Omental fat pad (tissue), 3 donors: ENCODE measurements at regions not wholly inside any gene's neighbourhood (a gene's known extent, or its start where the extent isn't known, plus 50 kb on each side); places are given as distances from the start of the nearest gene placed in this dataset.

Experiments used
- ATAC-seq: fragments of 150-250 bp; one replicate; pipeline ENCODE4 v1.9.1; 2016; ENCODE audit warnings: mild to moderate bottlenecking, moderate library complexity; ENCODE audit not compliant: low FRiP score
- DNase-seq: peaks from one replicate; pipeline ENCODE4 v3.0.0-alpha.2; 2019; ENCODE audit warnings: low spot score
- TF ChIP-seq, protein P1 (sequence below), 3 donors: fragments of 450-650 bp; IDR thresholded peaks; one replicate each; pipeline ENCODE4 v1.5.1; 2016 to 2017; ENCODE audit warnings: antibody characterized with exemption in 3 of 3, mild to moderate bottlenecking in 3 of 3, moderate library complexity in 2 of 3

DNA sequence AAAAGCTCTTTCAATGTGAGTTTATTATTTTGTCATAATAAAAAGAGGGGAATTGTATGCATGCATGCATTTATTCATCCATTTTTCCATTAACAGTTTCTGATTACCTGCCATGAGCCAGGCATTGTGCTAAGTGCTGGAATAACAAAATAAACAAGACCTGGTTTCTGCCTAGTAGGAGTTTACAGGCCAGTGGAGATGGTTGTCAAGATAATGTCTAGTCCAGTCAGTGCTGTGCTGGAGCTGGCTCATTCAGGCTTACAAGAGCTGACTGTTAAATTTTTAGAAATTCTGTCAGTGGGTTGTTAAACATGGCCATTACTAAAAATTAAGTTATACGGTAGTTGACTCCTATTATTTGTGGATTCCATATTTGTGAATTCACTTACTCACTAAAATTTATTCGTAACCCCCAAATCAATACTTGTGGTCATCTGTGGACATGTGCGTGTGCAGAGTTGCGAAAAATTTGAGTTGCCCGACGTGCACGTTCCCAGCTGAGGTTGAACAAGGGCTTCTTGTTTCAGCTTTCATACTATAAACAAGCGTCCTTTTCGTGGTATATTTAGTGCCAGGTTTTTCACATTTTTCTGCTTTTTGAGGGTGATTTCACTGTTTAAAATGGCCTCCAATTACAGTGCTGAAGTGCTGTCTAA lies 172.3 kb upstream of the RPS6KA3 start:
- no peak for ATAC-seq
- no peak for DNase-seq
- TF ChIP-seq, protein P1, sequence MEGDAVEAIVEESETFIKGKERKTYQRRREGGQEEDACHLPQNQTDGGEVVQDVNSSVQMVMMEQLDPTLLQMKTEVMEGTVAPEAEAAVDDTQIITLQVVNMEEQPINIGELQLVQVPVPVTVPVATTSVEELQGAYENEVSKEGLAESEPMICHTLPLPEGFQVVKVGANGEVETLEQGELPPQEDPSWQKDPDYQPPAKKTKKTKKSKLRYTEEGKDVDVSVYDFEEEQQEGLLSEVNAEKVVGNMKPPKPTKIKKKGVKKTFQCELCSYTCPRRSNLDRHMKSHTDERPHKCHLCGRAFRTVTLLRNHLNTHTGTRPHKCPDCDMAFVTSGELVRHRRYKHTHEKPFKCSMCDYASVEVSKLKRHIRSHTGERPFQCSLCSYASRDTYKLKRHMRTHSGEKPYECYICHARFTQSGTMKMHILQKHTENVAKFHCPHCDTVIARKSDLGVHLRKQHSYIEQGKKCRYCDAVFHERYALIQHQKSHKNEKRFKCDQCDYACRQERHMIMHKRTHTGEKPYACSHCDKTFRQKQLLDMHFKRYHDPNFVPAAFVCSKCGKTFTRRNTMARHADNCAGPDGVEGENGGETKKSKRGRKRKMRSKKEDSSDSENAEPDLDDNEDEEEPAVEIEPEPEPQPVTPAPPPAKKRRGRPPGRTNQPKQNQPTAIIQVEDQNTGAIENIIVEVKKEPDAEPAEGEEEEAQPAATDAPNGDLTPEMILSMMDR (IDR thresholded peaks at IDR 0.05) = no peak

DNA sequence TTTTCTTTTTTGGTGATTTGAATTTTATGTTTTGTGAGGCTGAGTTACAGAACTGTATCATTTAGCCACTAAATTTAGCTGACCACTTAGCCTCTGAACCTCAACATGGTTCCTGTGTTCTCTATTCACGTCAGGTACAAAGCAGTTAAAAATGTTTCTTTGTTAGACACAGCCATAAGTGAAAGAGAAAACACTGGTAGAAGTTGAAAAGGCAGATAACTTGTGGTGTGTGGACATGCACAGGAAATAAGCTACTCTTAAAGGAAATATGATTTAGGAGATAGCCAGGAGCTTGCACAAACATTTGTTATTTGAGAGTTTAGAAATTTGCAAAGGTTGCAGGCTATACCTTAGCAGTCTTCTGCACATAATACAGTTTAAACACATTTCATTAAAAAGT lies 171.0 kb upstream of the RPS6KA3 start:
- TF ChIP-seq, protein P1 (IDR thresholded peaks at IDR 0.05) = no peak
- DNase-seq (no peak), ATAC-seq (no peak)

DNA sequence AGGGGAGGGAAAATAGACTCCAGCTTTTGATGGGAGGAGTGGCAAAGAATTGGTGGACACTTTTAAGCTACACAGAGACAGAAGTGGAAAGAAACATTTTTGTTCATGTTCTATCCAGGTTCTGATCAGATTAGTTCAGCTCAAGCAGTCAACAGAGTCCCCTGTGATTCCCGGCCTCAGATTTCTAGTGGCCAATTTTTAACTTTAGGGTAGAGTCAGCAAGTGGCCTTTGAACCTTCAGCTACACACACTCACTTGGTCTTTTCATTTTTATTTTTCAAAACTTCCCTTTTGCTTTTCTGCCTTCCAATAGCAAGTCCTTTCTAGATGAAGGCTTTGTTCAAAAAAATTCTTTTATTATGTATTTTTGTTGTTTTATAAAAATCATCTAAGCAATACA lies 169.2 kb upstream of the RPS6KA3 start:
- no peak for DNase-seq
- no peak for ATAC-seq
- TF ChIP-seq, protein P1 (IDR thresholded peaks at IDR 0.05) = no peak

- DNase-seq (no peak), ATAC-seq (no peak)
- TF ChIP-seq, protein P1 (IDR thresholded peaks at IDR 0.05) = no peak
Measured at GRCh38 chrX:20434986-20435385, 168.3 kb upstream of the RPS6KA3 start.

DNA sequence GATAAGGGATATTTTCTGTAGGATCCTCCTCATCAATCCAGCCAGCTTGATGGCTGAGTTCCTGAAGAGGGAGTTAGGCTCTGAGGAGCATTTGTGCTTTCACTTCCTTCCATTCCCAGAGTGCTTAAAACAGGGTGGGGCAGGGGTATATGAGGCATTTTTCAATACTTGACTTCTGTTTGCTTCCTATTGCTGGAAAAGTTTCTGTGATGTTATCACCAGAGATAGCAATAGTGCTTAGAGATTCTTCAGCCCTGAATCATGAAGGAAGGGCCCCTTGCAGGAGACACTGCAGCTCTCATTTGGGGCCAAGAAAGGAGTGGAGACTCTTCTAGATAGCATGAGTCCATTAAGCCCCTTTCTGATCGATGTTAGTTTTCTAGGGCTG lies 166.7 kb upstream of the RPS6KA3 start:
- TF ChIP-seq, protein P1 (IDR thresholded peaks at IDR 0.05) = no peak
- no peak for DNase-seq
- ATAC-seq = no peak

- ATAC-seq (no peak), DNase-seq (no peak)
- TF ChIP-seq, protein P1 (IDR thresholded peaks at IDR 0.05) = no peak
Measured at GRCh38 chrX:20432746-20433387, 166.2 kb upstream of the RPS6KA3 start.

DNA sequence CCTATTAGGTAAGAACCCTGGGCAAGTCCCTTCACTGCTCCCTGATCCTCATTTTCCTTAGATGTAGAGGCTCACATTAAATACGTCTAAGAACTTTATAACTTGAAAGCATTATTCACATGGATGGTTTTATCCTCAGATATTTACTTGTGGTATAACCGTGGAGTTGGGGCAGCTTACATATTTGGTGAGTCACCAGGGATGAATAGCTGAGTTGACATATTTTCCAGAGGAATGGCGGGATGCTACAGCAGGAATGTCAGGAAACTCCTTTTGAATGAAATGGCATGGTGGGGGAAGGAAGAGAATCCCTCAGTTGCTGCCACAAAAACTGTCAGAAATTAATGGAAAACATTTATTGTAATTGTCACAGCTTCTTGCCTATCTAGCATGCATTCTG lies 165.3 kb upstream of the RPS6KA3 start:
- no peak for DNase-seq
- ATAC-seq = no peak
- TF ChIP-seq, protein P1 (IDR thresholded peaks at IDR 0.05) = no peak
